Esophagus muscularis mucosa (tissue), 4 donors: ENCODE measurements at regions not wholly inside any gene's neighbourhood (a gene's known extent, or its start where the extent isn't known, plus 50 kb on each side); places are given as distances from the start of the nearest gene placed in this dataset.
A peak's percentile ranks its signal among the peaks of the same experiment; 100 is the strongest.

ENCODE experiments used
- DNase-seq: peaks from one replicate; pipeline ENCODE4 v3.0.0-alpha.2; 2017; ENCODE audit errors: extremely low spot score
- H3K27ac ChIP-seq, 4 donors: fragments of 200-600 bp; sonication (generic); replicated peaks in 1 of 4; 1 replicate in 3 of 4; 2 replicates in 1 of 4; pipeline ENCODE4 v1.5.1; 2016 to 2019; ENCODE audit warnings: mild to moderate bottlenecking in 1 of 4
- H3K27me3 ChIP-seq, 4 donors: fragments of 200-600 bp; sonication (generic); one replicate each; pipeline versions ENCODE4 v1.5.1 to v1.6.0; 2016 to 2019
- H3K36me3 ChIP-seq, 4 donors: fragments of 200-600 bp; sonication (generic); one replicate each; pipeline ENCODE4 v1.5.1; 2016 to 2019
- H3K4me1 ChIP-seq, 4 donors: fragments of 200-600 bp; sonication (generic); one replicate each; pipeline ENCODE4 v1.5.1; 2016 to 2019
- H3K4me3 ChIP-seq, 4 donors: fragments of 200-600 bp; sonication (generic); 1 replicate in 2 of 4; 2 replicates in 2 of 4; pipeline ENCODE4 v1.5.1; 2016 to 2019; ENCODE audit warnings: mild to moderate bottlenecking in 4 of 4, moderate library complexity in 1 of 4
- H3K9me3 ChIP-seq, 4 donors: fragments of 200-600 bp; sonication (generic); 1 replicate in 3 of 4; 2 replicates in 1 of 4; pipeline ENCODE4 v1.5.1; 2016 to 2019
- CTCF ChIP-seq, 3 experiments: fragments of 200-600 bp in 2 of 3; fragments of 450-650 bp in 1 of 3; sonication (generic) in 2 of 3; IDR thresholded peaks; one replicate each; pipeline ENCODE4 v1.5.1; 2017 to 2019; ENCODE audit warnings: antibody characterized with exemption in 3 of 3, mild to moderate bottlenecking in 2 of 3, moderate library complexity in 1 of 3
- EP300 ChIP-seq: sonication (generic); formaldehyde crosslinking; IDR thresholded peaks from one replicate; pipeline ENCODE4 v1.6.1; 2017; ENCODE audit warnings: antibody characterized with exemption
- POLR2A ChIP-seq: fragments of 450-650 bp; IDR thresholded peaks from one replicate; pipeline ENCODE4 v1.6.1; 2017; ENCODE audit warnings: antibody characterized with exemption, moderate library complexity, mild to moderate bottlenecking, low read depth
- POLR2AphosphoS5 ChIP-seq, 2 donors: sonication (generic); formaldehyde crosslinking; IDR thresholded peaks; one replicate each; pipeline ENCODE4 v1.6.1; 2017; ENCODE audit warnings: antibody characterized with exemption in 2 of 2
- WGBS: methylation state at CpG from one replicate; pipeline ENCODE4 v1.1.5; 2018; 5-methylcytosine and 5-hydroxymethylcytosine counted together
- intact Hi-C: fragments of 100-400 bp; cut with DNase I; formaldehyde crosslinking; loops from one replicate; pipeline ENCODE4 v1.15.1; 2023

GRCh38 chr7:131843898-131844331 lies 287.5 kb upstream of the PODXL start:
- DNase-seq, result no peak
- Histone ChIP-seq H3K9me3 (no peaks in the 10 kb centered on the region), H3K36me3 (no peaks in the 10 kb centered on the region), H3K4me1 (peaks cover 0 to 20% (median 12%) of the 10 kb centered on the region in 4 donors), H3K27me3 (no peaks in the 10 kb centered on the region), H3K4me3 (no peak overlapping the region), H3K27ac (no peak overlapping the region)
- intact Hi-C loops, result no loop called here
- TF ChIP-seq POLR2AphosphoS5 (IDR thresholded peaks at IDR 0.05) (peak in 1 of 2 donors; percentile 20), CTCF (IDR thresholded peaks at IDR 0.05) (no peak)
- 5% methylated on average over 10 of the region's 10 CpGs for WGBS

GRCh38 chr7:131839967-131840690 lies 283.7 kb upstream of the PODXL start:
- H3K27me3 ChIP-seq, result peaks cover 0 to 2% (median 0%) of the 10 kb centered on the region in 4 donors
- no peak for TF ChIP-seq POLR2A
- no peaks in the 10 kb centered on the region for H3K9me3 ChIP-seq
- WGBS, result 87% methylated on average over 4 of the region's 4 CpGs
- intact Hi-C loops, result no loop called here
- H3K36me3 ChIP-seq, result no peaks in the 10 kb centered on the region
- H3K4me3 ChIP-seq, result no peak overlapping the region
- no peak for DNase-seq
- H3K27ac ChIP-seq, result no peak overlapping the region
- peaks cover 0 to 18% (median 12%) of the 10 kb centered on the region in 4 donors for H3K4me1 ChIP-seq

- H3K9me3 ChIP-seq, result no peaks in the 10 kb centered on the region
- no peak overlapping the region for H3K4me3 ChIP-seq
- WGBS, result 77% methylated on average over 2 of the region's 2 CpGs
- H3K27ac ChIP-seq, result no peak overlapping the region
- TF ChIP-seq POLR2A, result no peak
- TF ChIP-seq CTCF (IDR thresholded peaks at IDR 0.05), result no peak
- TF ChIP-seq POLR2AphosphoS5 (IDR thresholded peaks at IDR 0.05), result no peak
- H3K27me3 ChIP-seq, result peaks cover 0 to 5% (median 0%) of the 10 kb centered on the region in 4 donors
- no peaks in the 10 kb centered on the region for H3K36me3 ChIP-seq
- intact Hi-C loops, result no loop called here
- no peak for DNase-seq
- no peaks in the 10 kb centered on the region for H3K4me1 ChIP-seq
These were observed 280.3 kb upstream of the PODXL start for GRCh38 chr7:131836733-131837132.

DNA sequence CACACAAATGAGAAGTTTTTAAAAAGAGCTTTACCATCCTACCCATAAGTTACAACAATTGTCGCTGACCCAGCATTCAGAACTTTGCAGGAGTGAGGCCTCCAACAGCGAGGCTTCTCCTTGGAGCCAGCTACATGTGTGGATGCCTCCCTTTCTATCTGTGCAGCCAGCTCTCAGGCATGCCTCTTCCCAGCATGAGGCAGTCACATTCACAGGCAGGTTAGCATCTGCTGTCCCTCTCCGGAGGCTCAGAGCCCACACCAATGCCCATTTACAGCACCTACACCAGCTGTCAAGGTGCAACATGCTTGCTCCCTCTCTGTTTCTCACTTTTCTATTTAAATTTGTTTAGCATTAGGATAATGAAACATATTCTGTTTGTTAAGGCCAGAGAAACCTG lies 278.7 kb upstream of the PODXL start:
- intact Hi-C loops, result no loop called here
- DNase-seq, result no peak
- Histone ChIP-seq H3K9me3 (no peaks in the 10 kb centered on the region), H3K27ac (no peak overlapping the region), H3K27me3 (peaks cover 0 to 8% (median 0%) of the 10 kb centered on the region in 4 donors), H3K4me1 (peaks cover 0 to 8% (median 5%) of the 10 kb centered on the region in 4 donors), H3K36me3 (no peaks in the 10 kb centered on the region), H3K4me3 (no peak overlapping the region)
- TF ChIP-seq POLR2A (no peak), EP300 (no peak), CTCF (IDR thresholded peaks at IDR 0.05) (no peak), POLR2AphosphoS5 (IDR thresholded peaks at IDR 0.05) (no peak)
- WGBS, result 83% methylated on average over 3 of the region's 3 CpGs

GRCh38 chr7:131830681-131831080 lies 274.3 kb upstream of the PODXL start:
- Histone ChIP-seq H3K27me3 (peaks cover 0 to 8% (median 0%) of the 10 kb centered on the region in 4 donors), H3K9me3 (peaks cover 0 to 5% (median 0%) of the 10 kb centered on the region in 4 donors), H3K4me3 (no peak overlapping the region), H3K27ac (no peak overlapping the region), H3K4me1 (peaks cover 0 to 36% (median 29%) of the 10 kb centered on the region in 4 donors), H3K36me3 (no peaks in the 10 kb centered on the region)
- 81% methylated on average over 11 of the region's 11 CpGs for WGBS
- no peak for TF ChIP-seq POLR2A
- no peak for TF ChIP-seq EP300
- TF ChIP-seq POLR2AphosphoS5 (IDR thresholded peaks at IDR 0.05), result no peak
- no peak for TF ChIP-seq CTCF (IDR thresholded peaks at IDR 0.05)
- no peak for DNase-seq
- intact Hi-C loops, result no loop called here
